Anterior cingulate cortex (tissue), 58 donors: ENCODE measurements at regions not wholly inside any gene's neighbourhood (a gene's known extent, or its start where the extent isn't known, plus 50 kb on each side); places are given as distances from the start of the nearest gene placed in this dataset.
"Not testable (repeated sequence)": the region's sequence is repeated elsewhere in the genome, so short reads cannot be mapped to it uniquely, and the experiment has no call there.

Source experiments
- DNase-seq, 58 donors: peaks; one replicate each; lab custom pipeline; 2025; lab: John Stamatoyannopoulos, UW

- no peak for DNase-seq
Measured at GRCh38 chr7:15057272-15057671, 154.7 kb upstream of the DGKB start.

- DNase-seq, result not testable (repeated sequence)
Measured at GRCh38 chr7:15054304-15054703, 151.8 kb upstream of the DGKB start.

- DNase-seq, result no peak
Measured at GRCh38 chr7:15049157-15049556, 146.6 kb upstream of the DGKB start.

GRCh38 chr7:15046861-15047260, 144.3 kb upstream of the DGKB start:
- DNase-seq, result no peak

GRCh38 chr7:15043931-15044330, 141.4 kb upstream of the DGKB start:
- no peak for DNase-seq

GRCh38 chr7:15042285-15043065, 139.9 kb upstream of the DGKB start:
- no peak for DNase-seq

- DNase-seq, result no peak
Measured at GRCh38 chr7:15041226-15041625, 138.7 kb upstream of the DGKB start.

- DNase-seq, result no peak
Measured at GRCh38 chr7:15035814-15036213, 133.3 kb upstream of the DGKB start.

GRCh38 chr7:15033039-15033438, 130.5 kb upstream of the DGKB start:
- no peak for DNase-seq

- DNase-seq, result no peak
Measured at GRCh38 chr7:15018981-15019380, 116.4 kb upstream of the DGKB start.

- no peak for DNase-seq
Measured at GRCh38 chr7:15016766-15017165, 114.2 kb upstream of the DGKB start.

GRCh38 chr7:15016315-15016667, 113.7 kb upstream of the DGKB start:
- DNase-seq, result no peak

GRCh38 chr7:15015545-15016314, 113.2 kb upstream of the DGKB start:
- peak in 19 of 58 donors; percentile 1 to 66 (median 15) for DNase-seq

GRCh38 chr7:15012135-15012534, 109.6 kb upstream of the DGKB start:
- DNase-seq, result no peak

GRCh38 chr7:15011289-15011688, 108.7 kb upstream of the DGKB start:
- no peak for DNase-seq

- no peak for DNase-seq
Measured at GRCh38 chr7:15007507-15007906, 105.0 kb upstream of the DGKB start.

GRCh38 chr7:15005672-15006071, 103.1 kb upstream of the DGKB start:
- no peak for DNase-seq

GRCh38 chr7:15000157-15000556, 97.6 kb upstream of the DGKB start:
- DNase-seq, result no peak

GRCh38 chr7:14999331-14999730, 96.8 kb upstream of the DGKB start:
- no peak for DNase-seq

- DNase-seq, result no peak
Measured at GRCh38 chr7:14995774-14996173, 93.2 kb upstream of the DGKB start.

GRCh38 chr7:14988941-14989340, 86.4 kb upstream of the DGKB start:
- DNase-seq, result no peak

- no peak for DNase-seq
Measured at GRCh38 chr7:14978687-14979086, 76.1 kb upstream of the DGKB start.
